GM21423 (cell line): ENCODE measurements at regions not wholly inside any gene's neighbourhood (a gene's known extent, or its start where the extent isn't known, plus 50 kb on each side); places are given as distances from the start of the nearest gene placed in this dataset.

Source experiments
- ATAC-seq: cut with Tn5 transposase; IDR thresholded peaks from one replicate; pipeline ENCODE4 v1.9.1; 2021; ENCODE audit warnings: mild to moderate bottlenecking, moderate library complexity; ENCODE audit not compliant: unreplicated experiment

DNA sequence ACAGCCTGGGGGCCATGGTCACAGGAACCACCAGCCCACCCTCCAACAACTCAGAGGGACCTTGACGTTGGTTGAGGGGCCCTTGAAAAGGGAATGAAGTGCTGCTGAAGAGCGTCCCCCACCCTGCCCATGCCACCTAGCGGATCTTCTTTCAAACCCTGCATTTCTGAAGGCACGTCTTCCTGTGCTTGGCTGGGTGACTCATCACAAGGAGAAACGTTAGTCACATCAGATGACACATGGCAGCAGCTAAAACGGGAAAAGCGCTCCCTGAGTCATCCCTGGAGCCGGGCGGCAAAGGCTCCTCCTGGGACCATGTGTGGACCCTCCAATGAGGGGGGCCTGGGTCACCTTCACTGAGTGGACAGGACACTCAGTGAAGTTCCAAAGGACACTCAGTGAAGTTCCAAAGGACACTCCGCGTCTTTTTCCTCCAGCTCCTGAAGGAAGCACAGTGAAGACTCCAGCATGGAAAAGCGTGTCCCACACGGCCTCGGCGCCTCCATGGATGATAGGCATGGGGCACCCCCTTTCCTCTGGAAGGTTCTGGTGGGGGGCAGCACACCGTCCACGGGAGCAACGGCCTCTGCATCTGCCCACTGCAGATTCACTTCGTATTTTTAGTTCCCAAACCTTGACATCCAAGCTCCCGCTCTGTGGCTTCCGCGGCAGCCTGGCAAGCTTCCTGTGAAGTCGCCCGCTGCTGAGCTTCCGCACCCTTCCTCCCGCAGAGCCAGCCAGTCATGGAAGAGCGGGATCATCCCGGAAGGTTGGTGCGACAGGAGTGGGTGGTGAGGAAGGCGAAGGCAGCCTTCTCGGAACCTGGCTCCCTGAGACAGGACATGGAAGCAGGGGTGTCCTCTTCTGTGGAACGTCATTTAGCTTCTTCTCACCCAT lies 383.4 kb downstream of the VRK1 start:
- no peak for ATAC-seq

DNA sequence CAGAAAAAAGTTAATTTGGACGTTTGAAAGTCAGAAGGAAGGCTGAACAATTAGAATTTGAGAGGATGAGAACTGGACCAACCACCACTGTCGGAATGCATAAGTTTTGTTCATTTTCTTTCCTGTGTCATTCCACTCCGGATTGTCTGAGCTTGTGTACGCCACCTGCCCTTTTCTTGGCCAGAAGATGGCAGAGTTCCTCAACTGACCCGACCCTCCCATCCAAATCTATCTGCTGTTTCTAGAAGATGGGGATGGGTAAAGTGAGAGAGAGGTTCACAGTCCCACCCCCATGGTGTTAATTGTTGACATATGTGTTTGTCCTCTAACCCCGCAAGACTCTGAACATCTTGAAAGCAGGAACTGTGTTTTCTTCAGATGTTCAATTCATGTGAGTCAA lies 388.0 kb downstream of the VRK1 start:
- ATAC-seq: no peak

DNA sequence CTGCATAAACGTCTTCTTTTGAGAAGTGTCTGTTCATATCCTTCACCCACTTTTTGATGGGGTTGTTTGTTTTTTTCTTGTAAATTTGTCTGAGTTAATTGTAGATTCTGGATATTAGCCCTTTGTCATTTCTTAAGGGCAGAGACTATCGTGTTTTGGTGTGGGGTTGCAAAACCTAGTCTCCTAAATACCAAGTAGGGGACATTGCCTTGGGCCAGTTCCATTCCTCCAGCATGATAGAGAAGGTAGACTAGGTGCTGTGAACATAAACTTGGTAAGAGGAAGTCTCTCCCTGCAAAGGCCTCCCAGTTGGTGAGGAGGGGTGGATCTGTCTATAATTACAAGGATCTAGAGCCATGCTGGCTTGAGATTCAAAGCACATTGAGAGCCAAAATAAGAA lies 390.7 kb downstream of the VRK1 start:
- no peak for ATAC-seq

DNA sequence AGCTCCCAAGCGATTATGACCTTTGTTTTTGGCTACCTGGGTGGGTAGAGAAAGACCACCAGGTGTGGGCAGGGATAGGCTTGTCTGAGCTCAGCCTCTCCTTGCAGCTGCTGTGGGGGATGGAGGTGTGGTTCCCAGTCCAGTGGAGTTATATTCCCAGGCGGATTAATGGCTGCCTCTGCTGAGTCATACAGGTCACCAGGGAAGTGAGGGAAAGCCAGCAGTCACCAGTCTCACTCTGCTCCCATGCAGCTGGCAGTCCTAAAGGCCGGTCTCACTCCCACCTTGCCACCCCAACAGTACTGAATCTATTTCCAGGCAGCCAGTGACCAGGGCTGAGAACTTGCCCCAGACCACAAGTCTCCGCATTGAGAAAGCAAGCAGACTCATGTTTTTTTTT lies 399.2 kb downstream of the VRK1 start:
- no peak for ATAC-seq

DNA sequence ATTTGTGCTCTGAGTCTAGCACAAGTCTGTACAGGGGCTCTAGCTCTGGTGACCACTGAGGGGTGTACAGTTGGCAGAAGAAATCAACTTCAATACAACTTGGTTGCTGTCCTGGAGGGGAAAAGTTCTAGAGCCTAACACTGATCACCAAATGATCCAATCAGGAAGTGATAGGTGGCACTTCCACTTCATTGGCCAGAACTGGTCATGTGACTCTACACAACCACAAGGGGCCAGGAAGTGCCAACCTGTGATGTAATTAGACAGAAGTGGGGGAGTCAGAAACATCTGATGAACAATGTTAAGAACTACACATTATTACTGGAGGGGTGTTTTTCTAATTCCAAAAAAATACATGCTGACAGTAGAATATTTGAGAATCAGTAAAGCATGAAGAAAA lies 401.6 kb downstream of the VRK1 start:
- ATAC-seq: no peak

DNA sequence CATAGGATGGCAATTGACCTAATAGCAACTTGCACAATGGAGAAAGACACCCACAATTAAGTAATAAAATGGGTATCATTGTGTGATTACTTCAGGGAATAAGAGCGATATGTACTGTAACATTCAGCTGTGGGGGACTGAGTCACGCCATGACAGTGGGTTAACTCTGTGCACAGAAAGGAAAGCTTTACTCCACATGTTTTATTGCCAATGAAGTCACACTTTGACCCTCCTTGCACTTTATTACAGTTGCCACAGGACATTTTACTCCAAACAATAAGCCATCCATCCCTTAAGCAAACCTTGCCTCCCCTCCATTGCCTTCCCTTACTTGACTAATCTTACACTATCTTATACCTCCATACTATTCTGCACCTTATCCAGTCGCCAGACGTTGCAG lies 403.1 kb downstream of the VRK1 start:
- ATAC-seq: no peak

DNA sequence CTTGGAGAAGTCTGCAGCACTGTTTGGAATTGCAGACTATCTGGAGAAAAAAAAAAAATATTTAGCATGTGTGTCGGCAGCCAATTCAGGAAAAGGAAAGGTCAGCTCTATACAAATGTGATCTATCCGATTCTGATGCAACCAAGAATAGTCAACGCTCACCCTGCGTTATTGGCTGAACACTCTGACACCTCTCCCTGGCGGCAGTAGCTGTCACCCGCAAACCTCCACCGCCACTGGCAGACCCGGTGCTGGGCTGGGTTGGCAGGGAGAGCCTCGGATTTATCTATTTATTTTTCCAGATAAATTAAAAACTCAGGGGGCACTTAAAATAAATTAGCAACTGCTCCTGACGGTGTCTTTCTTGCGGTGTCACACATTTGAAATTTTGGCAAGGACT lies 409.7 kb downstream of the VRK1 start:
- no peak for ATAC-seq

DNA sequence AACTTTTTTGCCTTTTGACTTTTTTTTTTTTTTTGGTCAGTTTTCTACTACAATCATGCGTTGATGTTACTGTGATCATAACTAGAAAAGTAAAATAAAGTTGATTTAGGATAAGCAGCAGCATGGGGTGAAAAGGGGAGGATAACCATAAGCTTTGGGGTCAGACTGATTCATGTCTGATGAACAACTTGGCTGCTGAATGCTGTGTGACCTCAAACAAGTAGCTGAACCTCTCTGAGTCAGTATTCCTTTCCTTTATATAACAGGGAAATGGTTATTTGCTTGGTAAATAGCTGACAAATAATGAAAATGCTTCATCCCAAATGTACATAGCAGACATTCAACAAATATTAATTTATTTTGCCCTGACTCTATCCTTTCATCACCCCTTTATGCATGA lies 413.0 kb downstream of the VRK1 start:
- no peak for ATAC-seq

DNA sequence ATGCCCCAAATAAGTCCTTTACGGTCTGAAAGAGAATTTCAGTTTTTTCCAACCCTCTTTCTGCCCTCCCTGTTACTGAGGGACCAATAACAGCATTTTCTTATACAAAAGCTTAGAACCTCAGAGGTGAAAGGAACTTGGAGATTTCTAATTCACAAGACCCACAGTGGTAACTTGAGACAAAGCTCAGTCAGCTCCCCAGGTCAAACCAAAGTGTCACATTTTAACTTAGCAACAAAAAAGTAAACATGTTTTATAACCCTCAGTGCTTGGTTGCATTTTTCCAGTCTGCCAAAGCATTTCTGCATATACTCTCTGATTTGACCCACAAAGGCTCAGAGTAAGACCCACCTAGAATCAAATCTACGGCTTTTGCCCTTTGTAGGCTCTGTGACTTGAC lies 415.2 kb downstream of the VRK1 start:
- ATAC-seq: no peak

DNA sequence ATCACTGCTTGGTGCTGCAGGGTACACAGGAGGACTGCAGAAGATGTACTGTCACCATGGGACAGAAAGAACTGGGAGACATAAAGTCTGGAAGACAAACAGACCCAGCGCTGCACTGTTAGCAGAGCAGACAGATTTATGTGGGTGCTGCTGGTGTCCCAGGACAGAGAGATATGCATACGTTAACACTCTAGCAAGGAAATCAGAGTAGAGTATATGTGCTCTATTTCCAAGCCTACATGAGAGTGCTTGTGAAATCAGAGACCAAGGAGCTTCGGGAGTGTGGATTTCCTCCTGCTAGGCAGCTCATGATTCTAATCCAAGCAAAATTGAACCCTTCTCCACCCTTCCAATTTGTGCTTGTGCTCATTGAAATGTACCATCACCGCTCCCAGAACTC lies 416.5 kb downstream of the VRK1 start:
- ATAC-seq: no peak

DNA sequence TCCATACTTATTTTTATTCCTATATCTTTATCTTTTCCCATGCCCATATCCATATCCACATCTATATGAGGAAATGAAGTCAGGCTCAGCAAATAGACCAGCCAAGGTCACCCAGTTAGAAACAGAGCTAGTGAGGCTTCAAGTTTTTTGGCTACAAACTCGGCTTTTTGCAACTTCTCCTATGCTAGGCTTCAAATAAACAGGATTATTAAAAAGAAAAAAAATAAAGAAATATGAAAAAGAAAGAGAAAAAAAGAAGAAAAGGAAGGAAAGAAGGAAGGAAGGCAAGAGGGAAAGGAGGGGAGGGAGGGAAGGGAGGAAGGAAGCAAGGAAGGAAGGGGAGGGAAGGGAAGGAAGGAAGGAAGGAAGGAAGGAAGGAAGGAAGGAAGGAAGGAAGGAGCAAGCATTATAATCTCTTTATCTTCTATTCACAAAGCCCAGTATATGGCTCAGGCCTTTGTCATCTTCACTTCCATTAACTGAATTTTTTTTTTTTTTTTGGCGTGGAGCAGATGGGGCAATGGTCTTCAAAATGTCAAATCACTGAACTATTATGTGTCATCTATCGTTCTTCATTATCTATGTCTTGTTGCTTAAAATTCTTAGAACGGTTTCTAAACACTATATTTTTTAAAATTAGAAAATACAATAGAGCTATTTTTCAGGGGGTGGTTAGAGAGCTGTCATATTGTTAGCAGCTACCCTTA lies 418.2 kb downstream of the VRK1 start:
- ATAC-seq: no peak

DNA sequence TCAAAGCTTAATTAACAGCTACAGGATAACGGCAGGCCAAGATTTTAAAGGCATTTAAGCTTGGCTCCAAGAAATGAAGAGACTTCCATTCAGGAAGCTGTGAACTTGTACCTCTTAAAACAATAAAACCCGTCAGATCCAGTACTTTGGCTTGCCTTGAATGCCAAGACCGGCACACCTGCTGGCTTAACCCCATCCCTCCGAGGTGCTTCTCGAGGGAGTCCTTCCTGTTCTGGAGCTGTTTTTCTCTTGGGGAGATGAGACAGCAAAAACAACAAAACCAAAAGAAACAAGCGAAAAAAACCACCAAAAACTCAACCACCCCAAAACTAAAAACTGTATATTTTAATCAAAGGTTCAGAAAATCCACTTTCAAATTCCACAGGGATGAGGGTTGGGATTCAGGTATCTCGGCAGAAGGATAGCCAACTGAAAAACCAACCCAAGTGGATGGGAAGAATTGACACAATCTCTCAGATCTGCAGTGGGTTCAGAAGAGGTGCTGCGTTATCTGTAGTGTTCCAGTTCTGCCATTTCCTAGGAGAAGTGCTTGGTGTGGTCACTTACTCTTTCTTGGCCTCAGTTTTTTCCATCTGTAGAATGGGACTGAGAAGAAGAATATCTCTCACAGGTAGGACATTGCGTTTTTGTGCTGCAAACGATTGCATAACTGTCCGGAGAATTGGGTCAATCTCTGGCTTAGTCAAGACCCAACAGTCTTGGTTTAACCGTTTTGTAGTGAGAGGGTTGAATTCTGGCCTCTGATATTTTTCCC lies 420.1 kb downstream of the VRK1 start:
- no peak for ATAC-seq

DNA sequence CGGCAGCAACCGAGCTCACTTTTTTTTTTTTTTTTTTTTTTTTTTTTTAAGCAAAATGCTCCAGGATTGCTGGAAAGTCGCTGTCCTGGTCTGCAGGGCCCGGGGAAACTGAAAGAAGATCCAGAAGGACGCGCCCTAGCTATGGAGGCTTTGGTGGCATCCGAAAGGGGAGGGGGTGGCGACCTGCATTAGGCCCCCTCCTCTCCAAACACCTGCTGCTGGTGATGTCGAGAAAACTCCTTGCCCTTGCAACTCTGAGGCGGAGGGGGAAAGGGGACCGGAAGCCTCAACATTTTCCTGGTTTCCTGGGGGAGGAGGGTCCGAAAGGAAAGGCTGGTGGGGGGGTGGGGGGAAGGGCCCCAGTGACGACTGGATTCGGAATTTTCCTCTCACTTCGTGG lies 421.1 kb downstream of the VRK1 start:
- no peak for ATAC-seq

DNA sequence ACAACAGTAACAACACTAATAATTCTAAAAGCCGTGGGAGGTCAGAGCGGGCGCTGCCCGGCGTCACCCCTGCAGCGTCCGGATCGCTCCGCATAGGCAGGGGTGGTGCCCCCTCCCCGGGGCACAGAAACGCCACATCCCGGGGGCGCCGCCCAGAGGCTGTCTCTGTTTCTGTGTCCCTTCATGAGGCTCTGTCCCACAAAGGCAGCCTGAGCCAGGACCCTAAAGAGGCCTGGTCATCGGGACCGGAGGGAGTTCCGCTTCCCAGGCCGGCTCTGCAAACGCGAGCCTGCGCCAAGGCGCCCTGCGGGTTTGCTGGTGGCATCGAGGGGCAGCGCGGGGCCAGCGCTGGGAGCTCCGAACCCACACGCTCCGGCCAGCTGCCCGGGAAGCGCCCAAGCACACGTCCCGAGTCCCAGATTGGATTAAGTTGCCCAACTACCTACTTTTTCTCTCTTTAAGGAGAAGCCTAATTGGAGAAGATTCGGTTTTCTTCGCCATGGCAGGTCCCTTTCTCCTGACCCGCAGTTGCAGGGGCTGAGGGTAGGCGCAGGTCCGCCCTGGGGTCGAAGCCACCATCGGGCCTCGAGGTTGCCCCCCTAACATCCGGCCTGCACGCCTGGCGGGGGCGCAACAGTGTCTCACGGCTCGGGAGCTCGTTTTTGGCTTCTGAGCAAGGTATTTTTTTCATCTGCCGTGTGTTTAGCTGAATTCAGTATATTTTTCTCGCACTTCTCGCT lies 421.7 kb downstream of the VRK1 start:
- ATAC-seq: no peak

DNA sequence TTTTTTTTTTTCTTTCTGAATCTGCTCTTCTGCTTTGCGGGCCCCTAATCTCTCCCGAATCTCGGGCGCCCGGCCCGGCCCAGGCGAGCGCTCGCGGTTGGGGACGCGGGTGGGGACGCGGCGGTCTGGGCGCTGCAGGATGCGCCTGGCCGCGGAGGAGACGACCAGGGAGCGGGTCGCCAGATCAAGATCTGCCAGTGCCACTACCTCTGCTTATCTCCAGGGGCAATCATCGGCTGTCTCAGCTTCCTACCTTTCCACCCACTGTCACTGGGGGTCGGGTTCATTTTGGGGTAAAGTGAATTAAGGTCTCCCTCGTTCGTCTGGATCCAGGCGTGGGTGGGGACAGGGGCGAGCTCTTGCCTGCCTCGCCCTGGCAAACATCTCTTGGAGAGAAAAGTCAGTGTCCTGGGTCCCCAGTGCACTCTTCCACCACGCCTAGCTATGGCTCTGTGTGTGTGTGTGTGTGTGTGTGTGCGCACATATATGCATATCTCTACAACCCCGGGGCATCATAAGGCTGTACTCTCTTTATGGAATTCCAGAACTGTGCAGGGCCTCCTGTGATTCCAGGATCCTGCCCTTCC lies 422.3 kb downstream of the VRK1 start:
- no peak for ATAC-seq

DNA sequence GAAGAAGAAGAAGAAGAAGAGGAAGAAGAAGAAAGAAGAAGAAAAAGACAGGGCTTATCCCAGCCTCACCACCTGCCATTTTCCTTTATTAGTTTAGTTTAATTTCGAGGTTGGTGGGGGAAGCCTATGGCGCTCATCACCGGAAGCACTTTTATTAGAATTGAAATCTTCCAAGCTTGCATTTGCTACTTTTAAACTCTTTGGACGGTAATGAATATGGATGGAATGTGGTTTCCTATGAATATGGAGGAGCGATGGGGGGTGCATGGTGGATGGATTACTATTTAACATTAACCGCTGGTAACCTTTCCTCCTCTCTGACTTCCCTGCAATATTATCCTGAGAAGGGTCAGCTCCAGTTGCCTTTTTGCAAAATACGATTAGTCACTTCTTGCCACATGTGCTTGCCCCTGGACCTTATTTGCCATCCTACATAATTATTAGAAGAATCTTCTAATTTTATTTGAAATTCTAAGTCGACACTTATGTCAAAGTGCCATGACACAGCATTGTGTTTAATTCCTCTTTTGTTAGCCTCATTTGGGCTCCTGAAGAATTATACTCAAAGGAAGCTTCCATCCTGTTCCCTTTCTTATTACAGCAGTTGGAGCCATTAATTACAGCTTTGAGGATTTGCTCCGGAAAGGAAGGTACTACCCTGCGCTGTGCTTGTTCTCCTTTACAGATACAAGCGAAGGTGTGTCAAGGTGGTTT lies 424.5 kb downstream of the VRK1 start:
- ATAC-seq: no peak

DNA sequence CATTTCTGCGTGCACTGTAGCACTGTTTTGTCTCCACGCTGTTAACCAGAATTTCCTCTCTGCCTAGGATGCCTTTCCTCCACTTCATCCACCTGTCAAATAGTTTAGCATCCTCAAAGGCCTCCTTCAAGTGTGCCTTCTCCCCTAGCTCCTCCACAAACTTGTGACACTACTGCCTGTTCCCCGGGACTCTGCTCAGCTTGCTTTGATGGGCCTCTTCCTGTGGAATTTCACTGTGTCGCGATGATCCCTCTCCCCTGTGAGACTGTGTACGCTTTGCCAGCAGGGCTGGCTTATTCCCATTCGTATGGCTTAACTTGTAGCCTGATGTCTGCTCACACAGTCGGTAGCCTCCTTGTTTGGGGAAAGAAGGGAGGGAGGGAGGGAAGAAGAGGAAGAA lies 426.8 kb downstream of the VRK1 start:
- ATAC-seq: no peak

DNA sequence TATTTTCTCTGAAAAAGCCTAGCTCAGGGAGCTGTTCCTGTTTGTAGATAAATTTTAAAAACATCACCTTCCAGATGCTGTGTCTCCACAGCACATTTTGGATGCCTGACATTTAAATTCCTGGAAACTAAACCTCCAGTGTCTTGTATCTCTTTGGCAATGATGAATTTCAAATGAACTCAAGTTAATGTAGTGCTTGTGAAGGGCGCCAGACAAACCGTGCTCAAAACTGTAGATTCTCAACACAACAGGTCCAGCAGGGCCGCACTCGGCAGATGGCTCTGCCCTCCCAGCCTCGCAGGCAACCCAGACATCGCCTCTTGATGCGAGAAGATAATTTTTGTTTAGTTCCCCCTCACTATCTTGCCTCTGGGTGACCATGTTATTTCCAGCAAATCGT lies 432.9 kb downstream of the VRK1 start:
- ATAC-seq: no peak

DNA sequence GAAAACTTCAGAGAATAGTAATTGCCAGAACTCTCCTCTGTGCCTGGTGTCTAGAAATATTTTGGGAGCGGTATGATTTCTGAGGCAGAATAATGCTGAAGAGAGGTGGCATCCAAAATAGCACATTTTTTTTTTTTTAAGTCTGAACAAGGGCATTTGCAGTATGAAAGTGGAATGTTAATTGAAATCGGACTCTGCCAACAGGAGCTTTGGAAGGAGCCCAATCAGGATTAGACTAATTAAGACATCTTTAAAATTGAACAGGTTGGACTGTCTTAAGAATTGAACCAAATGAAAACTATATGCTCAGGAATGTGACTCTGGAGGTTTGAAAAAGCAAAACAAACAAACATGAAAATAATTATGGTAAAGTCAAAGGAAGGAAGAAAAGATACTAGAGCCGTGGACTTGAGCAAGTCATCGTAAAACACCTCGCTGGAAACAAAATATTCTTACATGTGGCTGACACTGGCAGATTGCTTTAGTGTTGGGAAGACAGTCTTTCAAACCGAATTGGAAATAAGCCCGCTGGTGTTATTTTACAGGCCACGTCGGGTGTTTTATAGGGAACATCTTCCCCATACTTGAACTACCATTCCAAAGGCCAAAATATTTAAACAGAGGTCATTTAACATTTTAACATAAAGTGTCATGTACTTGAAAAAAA lies 436.3 kb downstream of the VRK1 start:
- ATAC-seq: no peak
